H9 (cell line): ENCODE measurements at regions not wholly inside any gene's neighbourhood (a gene's known extent, or its start where the extent isn't known, plus 50 kb on each side); places are given as distances from the start of the nearest gene placed in this dataset.

ENCODE experiments used
- DNase-seq: peaks from one replicate; pipeline ENCODE4 v3.0.0-alpha.2; 2017
- H2AFZ ChIP-seq: one replicate; pipeline ENCODE4 v1.6.1; 2013; ENCODE audit warnings: mild to moderate bottlenecking, low read length, control low read depth, moderate library complexity
- H2AK5ac ChIP-seq: 2 replicates; pipeline ENCODE4 v1.6.1; 2013; ENCODE audit warnings: low read length, control low read depth, mixed read lengths; ENCODE audit not compliant: insufficient read length
- H2BK120ac ChIP-seq: one replicate; pipeline ENCODE4 v1.6.1; 2013; ENCODE audit warnings: low read depth, mild to moderate bottlenecking, low read length, control low read depth, inconsistent platforms; ENCODE audit not compliant: poor library complexity, severe bottlenecking
- H2BK12ac ChIP-seq: 2 replicates; pipeline ENCODE4 v1.6.1; 2013; ENCODE audit warnings: low read length, control low read depth, mixed read lengths, low read depth; ENCODE audit not compliant: insufficient read length
- H2BK15ac ChIP-seq: 2 replicates; pipeline ENCODE4 v1.6.1; 2013; ENCODE audit warnings: low read depth, low read length, control low read depth
- H2BK20ac ChIP-seq: one replicate; pipeline ENCODE4 v1.6.1; 2013; ENCODE audit warnings: low read depth, mild to moderate bottlenecking, low read length, control low read depth, inconsistent platforms; ENCODE audit not compliant: poor library complexity, severe bottlenecking
- H2BK5ac ChIP-seq: 2 replicates; pipeline ENCODE4 v1.6.1; 2013; ENCODE audit warnings: low read length, control low read depth, mixed read lengths; ENCODE audit not compliant: insufficient read length
- H3K14ac ChIP-seq: 2 replicates; pipeline ENCODE4 v1.6.1; 2013; ENCODE audit warnings: low read length, control low read depth; ENCODE audit not compliant: insufficient read depth
- H3K18ac ChIP-seq: 2 replicates; pipeline ENCODE4 v1.6.1; 2013; ENCODE audit warnings: low read depth, mild to moderate bottlenecking, mixed read lengths, low read length, control low read depth; ENCODE audit not compliant: insufficient read length
- H3K23ac ChIP-seq: 2 replicates; pipeline ENCODE4 v1.6.1; 2013; ENCODE audit warnings: low read length, control low read depth, mixed read lengths, low read depth; ENCODE audit not compliant: insufficient read length
- H3K23me2 ChIP-seq: 2 replicates; pipeline ENCODE4 v1.6.1; 2013; ENCODE audit warnings: low read depth, mild to moderate bottlenecking, mixed read lengths, low read length, control low read depth; ENCODE audit not compliant: insufficient read length, poor library complexity, severe bottlenecking
- H3K27ac ChIP-seq: 2 replicates; pipeline ENCODE4 v1.5.1; 2013; ENCODE audit warnings: low read length, control low read depth, mixed read lengths, low read depth; ENCODE audit not compliant: insufficient read length
- H3K27me3 ChIP-seq: 2 replicates; pipeline ENCODE4 v1.6.1; 2013; ENCODE audit warnings: low read length, control low read depth, inconsistent platforms; ENCODE audit not compliant: insufficient read depth
- H3K4ac ChIP-seq: 2 replicates; pipeline ENCODE4 v1.6.1; 2013; ENCODE audit warnings: low read depth, mild to moderate bottlenecking, control low read depth, inconsistent platforms, low read length, moderate library complexity
- H3K4me1 ChIP-seq: 2 replicates; pipeline ENCODE4 v1.6.1; 2013; ENCODE audit warnings: low read length, control low read depth, inconsistent platforms; ENCODE audit not compliant: insufficient read depth
- H3K4me2 ChIP-seq: 2 replicates; pipeline ENCODE4 v1.6.1; 2013; ENCODE audit warnings: low read length, control low read depth, mixed read lengths; ENCODE audit not compliant: insufficient read length, insufficient read depth
- H3K56ac ChIP-seq: 2 replicates; pipeline ENCODE4 v1.6.1; 2013; ENCODE audit warnings: low read depth, mild to moderate bottlenecking, mixed read lengths, low read length, control low read depth; ENCODE audit not compliant: insufficient read length
- H3K79me1 ChIP-seq: 2 replicates; pipeline ENCODE4 v1.6.1; 2013; ENCODE audit warnings: low read depth, mild to moderate bottlenecking, moderate library complexity, low read length, control low read depth, inconsistent platforms; ENCODE audit not compliant: insufficient read depth, poor library complexity, severe bottlenecking
- H3K79me2 ChIP-seq: 2 replicates; pipeline ENCODE4 v1.6.1; 2013; ENCODE audit warnings: low read length, control low read depth, inconsistent platforms; ENCODE audit not compliant: insufficient read depth
- H3K9ac ChIP-seq: 2 replicates; pipeline ENCODE4 v1.6.1; 2013; ENCODE audit warnings: low read length, control low read depth, mixed read lengths; ENCODE audit not compliant: insufficient read length; ENCODE audit errors: extremely low read depth
- H3K9me3 ChIP-seq: one replicate; pipeline ENCODE4 v1.6.1; 2013; ENCODE audit warnings: low read depth, low read length, inconsistent platforms; ENCODE audit not compliant: control insufficient read depth
- H3T11ph ChIP-seq: one replicate; pipeline ENCODE4 v1.6.1; 2013; ENCODE audit warnings: mild to moderate bottlenecking, low read length, control low read depth, inconsistent platforms
- H4K20me1 ChIP-seq: one replicate; pipeline ENCODE4 v1.6.1; 2013; ENCODE audit not compliant: control insufficient read depth, insufficient read length, insufficient read depth
- H4K5ac ChIP-seq: 2 replicates; pipeline ENCODE4 v1.6.1; 2013; ENCODE audit warnings: low read depth, mild to moderate bottlenecking, mixed read lengths, low read length, control low read depth; ENCODE audit not compliant: insufficient read length
- H4K8ac ChIP-seq: replicated peaks from 2 replicates; pipeline ENCODE4 v1.6.1; 2013; ENCODE audit warnings: low read length, control low read depth, mixed read lengths, low read depth; ENCODE audit not compliant: insufficient read length
- H4K91ac ChIP-seq: 2 replicates; pipeline ENCODE4 v1.6.1; 2013; ENCODE audit warnings: low read depth, mild to moderate bottlenecking, moderate library complexity, mixed read lengths, low read length, control low read depth; ENCODE audit not compliant: insufficient read length
- H3K27ac Mint-ChIP-seq, 3 experiments: 2 replicates in 2 of 3; 3 replicates in 1 of 3; pipeline ENCODE4 v1.8.0; 2020 to 2021; ENCODE audit warnings: mixed read lengths in 3 of 3, mild to moderate bottlenecking in 1 of 3, moderate library complexity in 1 of 3
- H3K27me3 Mint-ChIP-seq: 2 replicates; pipeline ENCODE4 v1.8.0; 2021; ENCODE audit warnings: low read depth, mild to moderate bottlenecking, moderate library complexity, mixed read lengths
- H3K36me3 Mint-ChIP-seq, 3 experiments: 2 replicates in 2 of 3; 3 replicates in 1 of 3; pipeline ENCODE4 v1.8.0; 2020 to 2021; ENCODE audit warnings: low read depth in 3 of 3, mixed read lengths in 3 of 3; ENCODE audit not compliant: insufficient read depth in 1 of 3
- H3K4me1 Mint-ChIP-seq, 2 experiments: 2 replicates each; pipeline ENCODE4 v1.8.0; 2020; ENCODE audit warnings: mixed read lengths in 2 of 2
- H3K4me3 Mint-ChIP-seq, 2 experiments: 2 replicates in 1 of 2; 3 replicates in 1 of 2; pipeline ENCODE4 v1.8.0; 2020 to 2021; ENCODE audit warnings: mild to moderate bottlenecking in 2 of 2, mixed read lengths in 2 of 2, moderate library complexity in 1 of 2
- H3K9me3 Mint-ChIP-seq, 2 experiments: 2 replicates in 1 of 2; 3 replicates in 1 of 2; pipeline ENCODE4 v1.8.0; 2020; ENCODE audit warnings: mild to moderate bottlenecking in 2 of 2, mixed read lengths in 2 of 2, moderate library complexity in 1 of 2
- CTCF ChIP-seq: fragments of 200-600 bp; sonication (generic); conservative IDR thresholded peaks from 3 replicates; pipeline ENCODE4 v1.8.0; 2021; ENCODE audit warnings: antibody characterized with exemption, mild to moderate bottlenecking
- WGBS: extraction: QIAGEN DNeasy Blood & Tissue Kit; methylation state at CpG from one replicate; pipeline ENCODE4 v1.1.7; 2013; ENCODE audit warnings: missing lambda C conversion rate, low lambda C conversion rate, mixed read lengths; ENCODE audit not compliant: insufficient read length; ENCODE audit errors: extremely low coverage; 5-methylcytosine and 5-hydroxymethylcytosine counted together

DNA sequence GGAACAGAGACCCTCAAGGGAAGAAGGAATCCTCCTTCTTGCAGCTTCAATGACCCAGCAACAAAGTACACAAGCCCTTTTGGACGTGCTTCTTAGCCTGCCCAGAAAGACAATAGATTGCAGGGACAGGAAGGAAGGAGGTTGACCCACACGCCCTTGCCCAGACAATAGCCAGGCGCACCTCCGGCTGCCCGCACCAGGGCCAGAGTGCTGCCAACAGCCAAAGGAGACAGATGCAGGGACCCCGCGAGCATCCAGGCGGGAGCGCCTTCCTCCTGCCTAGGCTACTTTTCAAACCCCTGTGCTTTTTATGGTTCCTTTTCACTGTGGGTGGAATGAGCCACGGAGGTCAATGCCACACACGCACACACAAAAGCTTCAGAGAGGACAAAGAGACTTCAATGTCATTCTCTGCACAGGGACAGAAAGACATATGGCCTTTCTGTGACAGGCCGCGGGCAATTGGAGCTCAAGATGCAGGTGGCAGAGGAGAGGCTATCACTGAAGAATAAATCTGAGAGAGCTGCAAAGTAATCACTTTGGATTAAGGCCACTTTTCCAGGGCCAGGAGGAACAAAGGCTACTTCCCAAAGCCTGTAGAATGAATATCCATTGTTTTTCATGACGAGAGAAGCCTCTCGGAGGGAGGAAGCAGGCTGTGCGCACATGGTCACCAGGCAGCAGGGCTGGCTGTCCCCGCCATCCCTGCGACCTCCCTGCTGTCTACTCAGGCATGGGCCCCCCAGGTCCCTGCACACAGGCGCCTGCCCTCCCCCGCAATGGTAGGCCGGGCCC, 300.6 kb downstream of the EIPR1 start:
- H3K4ac ChIP-seq: no peak overlapping the region
- H3K79me1 ChIP-seq: no peaks in the 10 kb centered on the region
- no peak for DNase-seq
- H3K4me1 Mint-ChIP-seq: peaks cover 8 to 11% of the 10 kb centered on the region in 2 experiments
- no peak for TF ChIP-seq CTCF
- H3K27me3 ChIP-seq: no peaks in the 10 kb centered on the region
- no peak overlapping the region for H2AFZ ChIP-seq
- no peak overlapping the region for H4K8ac ChIP-seq
- H3K27ac ChIP-seq: no peak overlapping the region
- no peak overlapping the region for H2BK120ac ChIP-seq
- no peaks in the 10 kb centered on the region for H3K9me3 Mint-ChIP-seq
- H3K9ac ChIP-seq: no peak overlapping the region
- no peaks in the 10 kb centered on the region for H3K4me1 ChIP-seq
- H2BK20ac ChIP-seq: no peak overlapping the region
- H3K14ac ChIP-seq: no peak overlapping the region
- H3K9me3 ChIP-seq: no peaks in the 10 kb centered on the region
- no peak overlapping the region for H4K91ac ChIP-seq
- no peak overlapping the region for H3K27ac Mint-ChIP-seq
- H3K56ac ChIP-seq: no peak overlapping the region
- H3K23ac ChIP-seq: no peak overlapping the region
- no peak overlapping the region for H3K18ac ChIP-seq
- H3T11ph ChIP-seq: no peak overlapping the region
- no peak overlapping the region for H3K4me2 ChIP-seq
- H2BK12ac ChIP-seq: no peak overlapping the region
- peaks cover 5% of the 10 kb centered on the region for H3K27me3 Mint-ChIP-seq
- H2AK5ac ChIP-seq: no peak overlapping the region
- H2BK5ac ChIP-seq: no peak overlapping the region
- H2BK15ac ChIP-seq: no peak overlapping the region
- H4K20me1 ChIP-seq: no peaks in the 10 kb centered on the region
- no peaks in the 10 kb centered on the region for H3K79me2 ChIP-seq
- no peaks in the 10 kb centered on the region for H3K23me2 ChIP-seq
- no peak overlapping the region for H3K4me3 Mint-ChIP-seq
- WGBS: no CpG with 5 or more reads among the region's 21 CpGs
- no peak overlapping the region for H4K5ac ChIP-seq
- H3K36me3 Mint-ChIP-seq: no peaks in the 10 kb centered on the region
